SU-DHL-6 (cell line): ENCODE measurements at regions not wholly inside any gene's neighbourhood (a gene's known extent, or its start where the extent isn't known, plus 50 kb on each side); places are given as distances from the start of the nearest gene placed in this dataset.

Experiments
- H2AFZ ChIP-seq: fragments of 200-600 bp; sonication (generic); 2 replicates; pipeline ENCODE4 v1.6.1; 2014; ENCODE audit warnings: low read depth, mild to moderate bottlenecking, moderate library complexity, mixed read lengths, antibody characterized with exemption, low read length; ENCODE audit not compliant: severe bottlenecking
- H3F3A ChIP-seq: fragments of 200-600 bp; shearing (Covaris generic); 2 replicates; pipeline ENCODE4 v1.6.0; 2016; ENCODE audit warnings: antibody characterized with exemption, mild to moderate bottlenecking; ENCODE audit not compliant: insufficient read depth
- H3K27ac ChIP-seq: fragments of 200-600 bp; sonication (generic); 2 replicates; pipeline ENCODE4 v1.5.1; 2016; ENCODE audit warnings: low read depth, mild to moderate bottlenecking, low read length, moderate library complexity, mixed read lengths
- H3K27me3 ChIP-seq: fragments of 200-600 bp; sonication (generic), shearing (Covaris generic); 2 replicates; pipeline ENCODE4 v1.6.0; 2014; ENCODE audit warnings: mild to moderate bottlenecking, low read length
- H3K36me3 ChIP-seq: fragments of 200-600 bp; sonication (generic); 2 replicates; pipeline ENCODE4 v1.6.1; 2014; ENCODE audit warnings: mild to moderate bottlenecking, low read length, mixed read lengths
- H3K4me2 ChIP-seq: fragments of 300-600, 200-600 bp; shearing (Covaris generic), sonication (generic); 2 replicates; pipeline ENCODE4 v1.6.0; 2014; ENCODE audit warnings: low read length, low read depth, mild to moderate bottlenecking; ENCODE audit not compliant: poor library complexity, severe bottlenecking
- H3K4me3 ChIP-seq: fragments of 200-600 bp; sonication (generic); 2 replicates; pipeline ENCODE4 v1.5.1; 2014; ENCODE audit warnings: antibody characterized with exemption, low read length, mild to moderate bottlenecking, mixed read lengths; ENCODE audit not compliant: insufficient read depth, poor library complexity, severe bottlenecking
- H3K79me2 ChIP-seq: fragments of 200-600 bp; sonication (generic); 2 replicates; pipeline ENCODE4 v1.6.1; 2014; ENCODE audit warnings: mild to moderate bottlenecking, low read length, moderate library complexity; ENCODE audit not compliant: insufficient read depth
- H3K9ac ChIP-seq: fragments of 200-600 bp; sonication (generic); 2 replicates; pipeline ENCODE4 v1.7.0; 2014; ENCODE audit warnings: mild to moderate bottlenecking, low read length
- H3K9me2 ChIP-seq: fragments of 200-600 bp; sonication (generic); replicated peaks from 2 replicates; pipeline ENCODE4 v1.6.1; 2014; ENCODE audit warnings: low read length; ENCODE audit not compliant: insufficient read depth
- H3K9me3 ChIP-seq: fragments of 200-600 bp; sonication (generic); 2 replicates; pipeline ENCODE4 v1.6.1; 2014; ENCODE audit warnings: low read length, mixed read lengths; ENCODE audit not compliant: insufficient read depth
- H4K20me1 ChIP-seq: fragments of 200-600 bp; sonication (generic); 2 replicates; pipeline ENCODE4 v1.6.1; 2014; ENCODE audit warnings: low read depth, mild to moderate bottlenecking, antibody characterized with exemption, low read length, moderate library complexity, mixed read lengths
- EZH2phosphoT487 ChIP-seq: fragments of 200-600 bp; sonication (generic), shearing (Covaris generic); conservative IDR thresholded peaks from 2 replicates; pipeline ENCODE4 v1.6.1; 2018; ENCODE audit warnings: mild to moderate bottlenecking, antibody characterized with exemption, low read length, moderate library complexity, mixed read lengths
- TF ChIP-seq, protein P1 (sequence below): fragments of 200-600 bp; sonication (generic); IDR thresholded peaks from one replicate; pipeline ENCODE4 v1.5.1; 2017; ENCODE audit warnings: antibody characterized with exemption, mild to moderate bottlenecking, low read length, moderate library complexity; ENCODE audit not compliant: insufficient read depth, poor library complexity, severe bottlenecking

DNA sequence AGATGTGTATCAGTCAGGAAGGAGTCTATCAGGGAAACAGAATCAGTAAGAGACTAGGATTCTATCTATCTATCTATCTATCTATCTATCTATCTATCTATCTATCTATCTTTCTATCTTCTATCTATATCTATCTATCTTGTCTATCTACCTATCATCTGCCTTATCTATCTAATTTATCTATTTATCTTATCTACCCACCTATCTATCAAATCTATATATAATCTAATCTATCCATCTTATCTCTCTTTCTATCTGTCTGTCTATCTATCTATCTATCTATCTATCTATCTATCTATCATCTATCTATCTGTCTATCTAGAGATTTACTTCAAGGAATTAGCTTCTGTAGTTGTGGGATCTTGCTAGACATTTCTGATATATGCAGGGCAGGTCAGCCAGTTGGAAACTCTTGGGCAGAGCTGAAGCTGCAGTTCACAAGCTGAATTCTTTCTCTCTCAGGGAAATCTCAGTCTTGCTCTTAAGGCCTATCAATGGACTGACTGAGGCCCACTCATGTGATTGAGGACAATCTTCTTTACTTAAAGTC lies 140.2 kb upstream of the JUN start:
- H3F3A ChIP-seq = no peaks in the 10 kb centered on the region
- no peaks in the 10 kb centered on the region for H3K79me2 ChIP-seq
- no peak overlapping the region for H3K4me3 ChIP-seq
- no peaks in the 10 kb centered on the region for H3K36me3 ChIP-seq
- no peak overlapping the region for H2AFZ ChIP-seq
- H3K27me3 ChIP-seq = no peaks in the 10 kb centered on the region
- H3K9me2 ChIP-seq = no peaks in the 10 kb centered on the region
- no peak for TF ChIP-seq EZH2phosphoT487
- TF ChIP-seq, protein P1, sequence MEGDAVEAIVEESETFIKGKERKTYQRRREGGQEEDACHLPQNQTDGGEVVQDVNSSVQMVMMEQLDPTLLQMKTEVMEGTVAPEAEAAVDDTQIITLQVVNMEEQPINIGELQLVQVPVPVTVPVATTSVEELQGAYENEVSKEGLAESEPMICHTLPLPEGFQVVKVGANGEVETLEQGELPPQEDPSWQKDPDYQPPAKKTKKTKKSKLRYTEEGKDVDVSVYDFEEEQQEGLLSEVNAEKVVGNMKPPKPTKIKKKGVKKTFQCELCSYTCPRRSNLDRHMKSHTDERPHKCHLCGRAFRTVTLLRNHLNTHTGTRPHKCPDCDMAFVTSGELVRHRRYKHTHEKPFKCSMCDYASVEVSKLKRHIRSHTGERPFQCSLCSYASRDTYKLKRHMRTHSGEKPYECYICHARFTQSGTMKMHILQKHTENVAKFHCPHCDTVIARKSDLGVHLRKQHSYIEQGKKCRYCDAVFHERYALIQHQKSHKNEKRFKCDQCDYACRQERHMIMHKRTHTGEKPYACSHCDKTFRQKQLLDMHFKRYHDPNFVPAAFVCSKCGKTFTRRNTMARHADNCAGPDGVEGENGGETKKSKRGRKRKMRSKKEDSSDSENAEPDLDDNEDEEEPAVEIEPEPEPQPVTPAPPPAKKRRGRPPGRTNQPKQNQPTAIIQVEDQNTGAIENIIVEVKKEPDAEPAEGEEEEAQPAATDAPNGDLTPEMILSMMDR = no peak
- no peaks in the 10 kb centered on the region for H4K20me1 ChIP-seq
- no peak overlapping the region for H3K27ac ChIP-seq
- H3K4me2 ChIP-seq = no peak overlapping the region
- no peaks in the 10 kb centered on the region for H3K9me3 ChIP-seq
- no peak overlapping the region for H3K9ac ChIP-seq

DNA sequence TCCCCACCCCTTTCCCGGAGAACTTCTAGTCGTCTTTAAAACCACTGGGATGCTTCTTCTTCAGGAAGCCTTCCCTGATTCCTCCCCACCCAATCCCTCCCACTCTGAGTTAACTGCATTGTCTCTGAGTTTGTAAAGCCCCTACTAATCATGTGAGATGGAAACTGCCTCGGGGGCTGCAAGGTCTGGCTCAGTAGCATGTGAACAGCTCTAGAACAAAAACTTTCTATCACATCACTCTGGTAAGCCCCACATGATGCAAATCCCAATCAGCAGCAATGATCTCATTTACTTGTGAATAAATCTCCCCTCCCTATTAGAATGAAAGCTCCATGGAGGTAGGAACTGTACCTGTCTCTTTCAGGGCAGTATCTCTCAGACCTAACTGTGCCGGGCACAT lies 141.0 kb upstream of the JUN start:
- no peak overlapping the region for H3K9ac ChIP-seq
- H3K9me2 ChIP-seq = no peaks in the 10 kb centered on the region
- TF ChIP-seq, protein P1 = no peak
- TF ChIP-seq EZH2phosphoT487 = no peak
- no peaks in the 10 kb centered on the region for H3K36me3 ChIP-seq
- no peaks in the 10 kb centered on the region for H3K79me2 ChIP-seq
- H2AFZ ChIP-seq = no peak overlapping the region
- no peaks in the 10 kb centered on the region for H4K20me1 ChIP-seq
- no peak overlapping the region for H3K4me3 ChIP-seq
- no peaks in the 10 kb centered on the region for H3K27me3 ChIP-seq
- H3K27ac ChIP-seq = no peak overlapping the region
- H3F3A ChIP-seq = no peaks in the 10 kb centered on the region
- H3K9me3 ChIP-seq = no peaks in the 10 kb centered on the region
- H3K4me2 ChIP-seq = no peak overlapping the region

DNA sequence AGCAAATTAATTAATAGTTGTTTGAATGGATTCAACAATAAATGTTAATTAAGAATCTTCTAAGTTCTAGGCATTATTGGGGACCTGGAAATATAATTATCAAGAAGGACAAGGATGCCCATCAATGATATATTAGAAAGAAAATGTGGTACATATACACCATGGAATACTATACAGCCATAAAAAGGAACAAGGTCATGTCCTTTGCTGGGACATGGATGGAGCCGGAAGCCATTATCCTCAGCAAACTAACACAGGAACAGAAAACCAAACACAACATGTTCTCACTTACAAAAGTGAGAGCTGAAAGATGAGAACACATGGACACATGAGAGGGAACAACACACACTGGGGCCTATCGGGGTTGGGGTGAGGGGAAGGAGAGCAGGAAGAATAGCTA lies 141.4 kb upstream of the JUN start:
- no peak overlapping the region for H3K4me2 ChIP-seq
- no peaks in the 10 kb centered on the region for H3K27me3 ChIP-seq
- no peaks in the 10 kb centered on the region for H3K9me3 ChIP-seq
- no peak overlapping the region for H2AFZ ChIP-seq
- H3K27ac ChIP-seq = no peak overlapping the region
- no peaks in the 10 kb centered on the region for H3F3A ChIP-seq
- no peak overlapping the region for H3K9ac ChIP-seq
- H3K9me2 ChIP-seq = no peaks in the 10 kb centered on the region
- TF ChIP-seq, protein P1 = no peak
- TF ChIP-seq EZH2phosphoT487 = no peak
- H3K36me3 ChIP-seq = no peaks in the 10 kb centered on the region
- H3K4me3 ChIP-seq = no peak overlapping the region
- no peaks in the 10 kb centered on the region for H4K20me1 ChIP-seq
- no peaks in the 10 kb centered on the region for H3K79me2 ChIP-seq
